NCI-H2227 (cell line): ENCODE measurements at regions not wholly inside any gene's neighbourhood (a gene's known extent, or its start where the extent isn't known, plus 50 kb on each side); places are given as distances from the start of the nearest gene placed in this dataset.

Experiments
- DNase-seq: peaks from one replicate; lab custom pipeline; 2025; ENCODE audit not compliant: unreplicated experiment; lab: John Stamatoyannopoulos, UW

- no peak for DNase-seq
Observed at GRCh38 chr5:89994266-89994665, 415.3 kb downstream of the CETN3 start.

GRCh38 chr5:89992201-89992600, 417.4 kb downstream of the CETN3 start:
- DNase-seq: no peak

GRCh38 chr5:89991592-89991991, 418.0 kb downstream of the CETN3 start:
- no peak for DNase-seq

GRCh38 chr5:89989776-89990175, 419.8 kb downstream of the CETN3 start:
- DNase-seq: no peak

- no peak for DNase-seq
Observed at GRCh38 chr5:89988998-89989655, 420.4 kb downstream of the CETN3 start.

GRCh38 chr5:89988129-89988810, 421.3 kb downstream of the CETN3 start:
- DNase-seq: no peak

- no peak for DNase-seq
Observed at GRCh38 chr5:89983216-89983615, 426.3 kb downstream of the CETN3 start.

GRCh38 chr5:89981878-89982773, 427.4 kb downstream of the CETN3 start:
- no peak for DNase-seq

GRCh38 chr5:89981021-89981420, 428.5 kb downstream of the CETN3 start:
- no peak for DNase-seq

GRCh38 chr5:89973516-89973915, 436.0 kb downstream of the CETN3 start:
- no peak for DNase-seq

GRCh38 chr5:89972901-89973300, 436.7 kb downstream of the CETN3 start:
- DNase-seq: no peak

- no peak for DNase-seq
Observed at GRCh38 chr5:89968958-89969381, 440.6 kb downstream of the CETN3 start.

GRCh38 chr5:89967771-89968444, 441.6 kb downstream of the CETN3 start:
- DNase-seq: no peak

- DNase-seq: no peak
Observed at GRCh38 chr5:89956838-89957237, 452.7 kb downstream of the CETN3 start.

- DNase-seq: peak; percentile 2
Observed at GRCh38 chr5:89954916-89955315, 454.6 kb downstream of the CETN3 start.

GRCh38 chr5:89951876-89952275, 457.7 kb downstream of the CETN3 start:
- DNase-seq: no peak

- no peak for DNase-seq
Observed at GRCh38 chr5:89950234-89950633, 459.3 kb downstream of the CETN3 start.

GRCh38 chr5:89948977-89949376, 460.6 kb downstream of the CETN3 start:
- DNase-seq: no peak

GRCh38 chr5:89946916-89947315, 462.6 kb downstream of the CETN3 start:
- no peak for DNase-seq

- no peak for DNase-seq
Observed at GRCh38 chr5:89946508-89946907, 463.0 kb downstream of the CETN3 start.

- DNase-seq: no peak
Observed at GRCh38 chr5:89942171-89942570, 467.4 kb downstream of the CETN3 start.
